ENCODE measurements at regions not wholly inside any gene's neighbourhood (a gene's known extent, or its start where the extent isn't known, plus 50 kb on each side); places are given as distances from the start of the nearest gene placed in this dataset.

- in situ Hi-C loops (cut with HindIII; ENCODE audit: low sequenced_read_pairs) = no loop called here
These were observed 75.2 kb downstream of the RHCG start for GRCh38 chr15:89421219-89421618.

- in situ Hi-C loops (cut with HindIII; ENCODE audit: low sequenced_read_pairs) = no loop called here
These were observed 76.9 kb downstream of the RHCG start for GRCh38 chr15:89419370-89419984.

GRCh38 chr15:89417206-89417725 is 79.1 kb downstream of the RHCG start:
- in situ Hi-C loops (cut with HindIII; ENCODE audit: low sequenced_read_pairs) = no loop called here

GRCh38 chr15:89416339-89417183 is 79.8 kb downstream of the RHCG start:
- in situ Hi-C loops (cut with HindIII; ENCODE audit: low sequenced_read_pairs) = no loop called here

- in situ Hi-C loops (cut with HindIII; ENCODE audit: low sequenced_read_pairs) = no loop called here
These were observed 79.9 kb upstream of the POLG start for GRCh38 chr15:89414571-89414970.

- in situ Hi-C loops (cut with HindIII; ENCODE audit: low sequenced_read_pairs) = no loop called here
These were observed 79.3 kb upstream of the POLG start for GRCh38 chr15:89413877-89414276.

GRCh38 chr15:89412905-89413411 is 78.3 kb upstream of the POLG start:
- in situ Hi-C loops (cut with HindIII; ENCODE audit: low sequenced_read_pairs) = no loop called here

GRCh38 chr15:89410039-89410435 is 75.4 kb upstream of the POLG start:
- in situ Hi-C loops (cut with HindIII; ENCODE audit: low sequenced_read_pairs) = no loop called here

- in situ Hi-C loops (cut with HindIII; ENCODE audit: low sequenced_read_pairs) = no loop called here
These were observed 74.8 kb upstream of the POLG start for GRCh38 chr15:89409184-89410038.

GRCh38 chr15:89408372-89409183 is 74.0 kb upstream of the POLG start:
- in situ Hi-C loops (cut with HindIII; ENCODE audit: low sequenced_read_pairs) = no loop called here

- in situ Hi-C loops (cut with HindIII; ENCODE audit: low sequenced_read_pairs) = no loop called here
These were observed 72.5 kb upstream of the POLG start for GRCh38 chr15:89406940-89407607.

- in situ Hi-C loops (cut with HindIII; ENCODE audit: low sequenced_read_pairs) = no loop called here
These were observed 71.8 kb upstream of the POLG start for GRCh38 chr15:89406218-89406939.

- in situ Hi-C loops (cut with HindIII; ENCODE audit: low sequenced_read_pairs) = no loop called here
These were observed 70.9 kb upstream of the POLG start for GRCh38 chr15:89405494-89405893.

GRCh38 chr15:89404023-89404422 is 69.4 kb upstream of the POLG start:
- in situ Hi-C loops (cut with HindIII; ENCODE audit: low sequenced_read_pairs) = no loop called here

GRCh38 chr15:89402518-89402805 is 67.8 kb upstream of the POLG start:
- in situ Hi-C loops (cut with HindIII; ENCODE audit: low sequenced_read_pairs) = no loop called here

GRCh38 chr15:89401631-89402517 is 67.2 kb upstream of the POLG start:
- in situ Hi-C loops (cut with HindIII; ENCODE audit: low sequenced_read_pairs) = no loop called here

GRCh38 chr15:89400782-89401545 is 66.3 kb upstream of the POLG start:
- in situ Hi-C loops (cut with HindIII; ENCODE audit: low sequenced_read_pairs) = no loop called here
